DOHH2 (cell line): ENCODE measurements at regions not wholly inside any gene's neighbourhood (a gene's known extent, or its start where the extent isn't known, plus 50 kb on each side); places are given as distances from the start of the nearest gene placed in this dataset.

Experiments
- H3F3A ChIP-seq: fragments of 200-600 bp; sonication (generic), shearing (Covaris generic); 2 replicates; pipeline ENCODE4 v1.6.0; 2016; ENCODE audit warnings: antibody characterized with exemption, mild to moderate bottlenecking; ENCODE audit not compliant: control insufficient read depth, insufficient read depth
- H3K27ac ChIP-seq: fragments of 200-600 bp; sonication (generic); 2 replicates; pipeline ENCODE4 v1.5.1; 2014; ENCODE audit warnings: low read depth, mild to moderate bottlenecking, low read length, moderate library complexity
- H3K27me3 ChIP-seq: fragments of 200-600 bp; sonication (generic); 2 replicates; pipeline ENCODE4 v1.6.1; 2014; ENCODE audit warnings: mild to moderate bottlenecking, low read length, mixed read lengths; ENCODE audit not compliant: control insufficient read depth
- H3K36me3 ChIP-seq: fragments of 200-600 bp; sonication (generic); 2 replicates; pipeline ENCODE4 v1.6.1; 2014; ENCODE audit warnings: mild to moderate bottlenecking, low read length, moderate library complexity, mixed read lengths; ENCODE audit not compliant: control insufficient read depth
- H3K4me1 ChIP-seq: fragments of 200-600 bp; sonication (generic); 2 replicates; pipeline ENCODE4 v1.6.1; 2014; ENCODE audit warnings: mild to moderate bottlenecking, low read length, mixed read lengths; ENCODE audit not compliant: control insufficient read depth
- H3K4me2 ChIP-seq: fragments of 200-600 bp; sonication (generic); 2 replicates; pipeline ENCODE4 v1.6.0; 2014; ENCODE audit warnings: mild to moderate bottlenecking, low read length, moderate library complexity
- H3K4me3 ChIP-seq: fragments of 200-600 bp; sonication (generic); 2 replicates; pipeline ENCODE4 v1.5.1; 2014; ENCODE audit warnings: mild to moderate bottlenecking, low read length, mixed read lengths
- H3K79me2 ChIP-seq: fragments of 200-600 bp; sonication (generic); 2 replicates; pipeline ENCODE4 v1.6.1; 2014; ENCODE audit warnings: mild to moderate bottlenecking, low read length, mixed read lengths; ENCODE audit not compliant: control insufficient read depth
- H3K9me2 ChIP-seq: fragments of 200-600 bp; sonication (generic); replicated peaks from 2 replicates; pipeline ENCODE4 v1.6.1; 2014; ENCODE audit warnings: mild to moderate bottlenecking, low read length, mixed read lengths; ENCODE audit not compliant: control insufficient read depth
- H3K9me3 ChIP-seq: fragments of 200-600 bp; sonication (generic); 2 replicates; pipeline ENCODE4 v1.6.1; 2014; ENCODE audit warnings: antibody characterized with exemption, low read length, mixed read lengths; ENCODE audit not compliant: control insufficient read depth, insufficient read depth
- H4K20me1 ChIP-seq: fragments of 200-600 bp; sonication (generic); 2 replicates; pipeline ENCODE4 v1.6.0; 2014; ENCODE audit warnings: low read depth, mild to moderate bottlenecking, antibody characterized with exemption, low read length, moderate library complexity; ENCODE audit not compliant: control insufficient read depth, insufficient read depth
- CTCF ChIP-seq: fragments of 200-600 bp; sonication (generic); IDR thresholded peaks from one replicate; pipeline ENCODE4 v1.5.1; 2014; ENCODE audit warnings: antibody characterized with exemption, mild to moderate bottlenecking, low read depth, low read length; ENCODE audit not compliant: poor library complexity, severe bottlenecking
- EZH2phosphoT487 ChIP-seq: fragments of 200-600 bp; sonication (generic); IDR thresholded peaks from 2 replicates; pipeline ENCODE4 v1.6.1; 2017; ENCODE audit warnings: borderline replicate concordance, mild to moderate bottlenecking, antibody characterized with exemption, low read length, moderate library complexity, mixed read lengths

- Histone ChIP-seq H3K4me1 (no peaks in the 10 kb centered on the region), H3K27ac (no peak overlapping the region), H4K20me1 (no peaks in the 10 kb centered on the region), H3K4me2 (no peak overlapping the region), H3K79me2 (no peaks in the 10 kb centered on the region), H3K4me3 (no peak overlapping the region), H3K9me2 (no peaks in the 10 kb centered on the region), H3K9me3 (no peaks in the 10 kb centered on the region), H3F3A (no peaks in the 10 kb centered on the region), H3K27me3 (no peaks in the 10 kb centered on the region), H3K36me3 (no peaks in the 10 kb centered on the region)
- TF ChIP-seq EZH2phosphoT487 (no peak), CTCF (no peak)
Measured at GRCh38 chr11:110766316-110766715, 54.1 kb upstream of the ARHGAP20 start.

- H3K9me2 ChIP-seq, result no peaks in the 10 kb centered on the region
- TF ChIP-seq CTCF (no peak), EZH2phosphoT487 (no peak)
- no peaks in the 10 kb centered on the region for H3K9me3 ChIP-seq
- no peak overlapping the region for H3K4me2 ChIP-seq
- H3K27ac ChIP-seq, result no peak overlapping the region
- no peak overlapping the region for H3K4me3 ChIP-seq
- H3K79me2 ChIP-seq, result no peaks in the 10 kb centered on the region
- H3F3A ChIP-seq, result no peaks in the 10 kb centered on the region
- H3K27me3 ChIP-seq, result no peaks in the 10 kb centered on the region
- no peaks in the 10 kb centered on the region for H3K4me1 ChIP-seq
- H3K36me3 ChIP-seq, result no peaks in the 10 kb centered on the region
- no peaks in the 10 kb centered on the region for H4K20me1 ChIP-seq
Measured at GRCh38 chr11:110764485-110764884, 52.2 kb upstream of the ARHGAP20 start.

- H3K4me2 ChIP-seq, result no peak overlapping the region
- no peaks in the 10 kb centered on the region for H3K4me1 ChIP-seq
- no peaks in the 10 kb centered on the region for H3K9me3 ChIP-seq
- no peak overlapping the region for H3K4me3 ChIP-seq
- no peak for TF ChIP-seq EZH2phosphoT487
- TF ChIP-seq CTCF, result no peak
- no peaks in the 10 kb centered on the region for H4K20me1 ChIP-seq
- H3K27me3 ChIP-seq, result no peaks in the 10 kb centered on the region
- H3K79me2 ChIP-seq, result no peaks in the 10 kb centered on the region
- no peaks in the 10 kb centered on the region for H3K36me3 ChIP-seq
- H3F3A ChIP-seq, result no peaks in the 10 kb centered on the region
- H3K27ac ChIP-seq, result no peak overlapping the region
- H3K9me2 ChIP-seq, result no peaks in the 10 kb centered on the region
Measured at GRCh38 chr11:110763249-110764011, 51.2 kb upstream of the ARHGAP20 start.
